ENCODE measurements at regions not wholly inside any gene's neighbourhood (a gene's known extent, or its start where the extent isn't known, plus 50 kb on each side); places are given as distances from the start of the nearest gene placed in this dataset.

GRCh38 chr3:64445944-64446300 lies 220.7 kb upstream of the PRICKLE2 start:
- TF ChIP-seq CTCF (conservative IDR thresholded peaks at IDR 0.05; ENCODE audit: low read depth, low read length): no peak
- H3K4me3 ChIP-seq (ENCODE audit: low read depth, low read length): no peak overlapping the region
- DNase-seq (ENCODE audit: low read depth): no peak

- TF ChIP-seq CTCF (conservative IDR thresholded peaks at IDR 0.05; ENCODE audit: low read depth, low read length): no peak
- H3K4me3 ChIP-seq (ENCODE audit: low read depth, low read length): peak overlapping the region; percentile 68
- DNase-seq (ENCODE audit: low read depth): no peak
These were observed 220.1 kb upstream of the PRICKLE2 start for GRCh38 chr3:64445109-64445943.

GRCh38 chr3:64444490-64445108 lies 219.3 kb upstream of the PRICKLE2 start:
- DNase-seq (ENCODE audit: low read depth): no peak
- H3K4me3 ChIP-seq (ENCODE audit: low read depth, low read length): peak overlapping the region; percentile 68

GRCh38 chr3:64443546-64444381 lies 218.5 kb upstream of the PRICKLE2 start:
- no peak for TF ChIP-seq CTCF (conservative IDR thresholded peaks at IDR 0.05; ENCODE audit: low read depth, low read length)
- no peak for DNase-seq (ENCODE audit: low read depth)
- peak overlapping the region; percentile 68 for H3K4me3 ChIP-seq (ENCODE audit: low read depth, low read length)

More at GRCh38 chr3:64444490-64445108, 219.3 kb upstream of the PRICKLE2 start:
- peak; percentile 17 for TF ChIP-seq CTCF (conservative IDR thresholded peaks at IDR 0.05; ENCODE audit: low read depth, low read length)

GRCh38 chr3:64441861-64442260 lies 216.6 kb upstream of the PRICKLE2 start:
- no peak for TF ChIP-seq CTCF (conservative IDR thresholded peaks at IDR 0.05; ENCODE audit: low read depth, low read length)
- DNase-seq (ENCODE audit: low read depth): no peak
- H3K4me3 ChIP-seq (ENCODE audit: low read depth, low read length): no peak overlapping the region

GRCh38 chr3:64440498-64440897 lies 215.2 kb upstream of the PRICKLE2 start:
- H3K4me3 ChIP-seq (ENCODE audit: low read depth, low read length): no peak overlapping the region
- TF ChIP-seq CTCF (conservative IDR thresholded peaks at IDR 0.05; ENCODE audit: low read depth, low read length): no peak
- DNase-seq (ENCODE audit: low read depth): peak; percentile 87

All from epithelial cell of proximal tubule (primary cell).